Endothelial cell of umbilical vein (primary cell): ENCODE measurements at regions not wholly inside any gene's neighbourhood (a gene's known extent, or its start where the extent isn't known, plus 50 kb on each side); places are given as distances from the start of the nearest gene placed in this dataset.

Experiments
- BruUV-seq: library from RNA; stranded (reverse); fragments of 400-500 nt; replicated peaks from 2 replicates; lab custom pipeline; 2021; lab: Mats Ljungman, UMichigan
- CTCF ChIA-PET: fragments of 300-600, 350-600 bp; sonication (Branson Sonifier 250); formaldehyde crosslinking; loops from one replicate; lab custom pipeline; 2021; ENCODE audit warnings: antibody characterized with exemption, inconsistent platforms; lab: Charles Lee
- POLR2A ChIA-PET: fragments of 300-600, 350-600 bp; sonication (Branson Sonifier 250); formaldehyde crosslinking; loops from one replicate; lab custom pipeline; 2021; ENCODE audit warnings: antibody characterized with exemption, inconsistent platforms; lab: Charles Lee
- DNase-seq: peaks from one replicate; pipeline ENCODE4 v3.0.0-alpha.2; 2011; ENCODE audit warnings: low read depth, low spot score
- FAIRE-seq: peaks from 2 replicates; lab custom pipeline; 2011; peaks lifted over from hg19 to GRCh38; lab: Jason Lieb, UNC
- H2AFZ ChIP-seq: 2 replicates; pipeline ENCODE4 v1.6.0; 2012; ENCODE audit warnings: low read depth, low read length, control low read depth, inconsistent platforms
- H3K27ac ChIP-seq: 2 replicates; pipeline ENCODE4 v1.5.1; 2011; ENCODE audit warnings: low read depth, mild to moderate bottlenecking, control low read depth, low read length, moderate library complexity; ENCODE audit not compliant: insufficient read depth
- H3K27me3 ChIP-seq, 2 experiments: 2 replicates each; pipeline versions ENCODE4 v1.6.0 to v1.6.1; 2011; ENCODE audit warnings: low read length in 2 of 2, mixed read lengths in 1 of 2; ENCODE audit not compliant: control insufficient read depth in 2 of 2, insufficient read depth in 2 of 2
- H3K36me3 ChIP-seq, 2 experiments: 2 replicates in 1 of 2; 3 replicates in 1 of 2; pipeline ENCODE4 v1.5.1; 2011; ENCODE audit warnings: low read length in 2 of 2, mild to moderate bottlenecking in 1 of 2, moderate library complexity in 1 of 2; ENCODE audit not compliant: control insufficient read depth in 2 of 2, insufficient read depth in 2 of 2; ENCODE audit errors: extremely low read depth in 1 of 2
- H3K4me1 ChIP-seq: 3 replicates; pipeline ENCODE4 v1.5.1; 2011; ENCODE audit warnings: mild to moderate bottlenecking, low read length; ENCODE audit not compliant: control insufficient read depth, insufficient read depth; ENCODE audit errors: extremely low read depth
- H3K4me2 ChIP-seq: 2 replicates; pipeline ENCODE4 v1.6.1; 2011; ENCODE audit warnings: low read length, control low read depth, mixed read lengths; ENCODE audit not compliant: insufficient read depth
- H3K4me3 ChIP-seq, 3 experiments: fragments of 200-600 bp in 1 of 3; sonication (generic), shearing (Covaris generic) in 1 of 3; replicated peaks in 1 of 3; 2 replicates each; pipeline ENCODE4 v1.5.1; 2011 to 2016; ENCODE audit warnings: control low read depth in 3 of 3, low read length in 3 of 3, mild to moderate bottlenecking in 2 of 3, inconsistent platforms in 1 of 3, low read depth in 1 of 3, moderate library complexity in 1 of 3; ENCODE audit not compliant: insufficient read depth in 1 of 3
- H3K79me2 ChIP-seq: 2 replicates; pipeline ENCODE4 v1.6.0; 2012; ENCODE audit warnings: low read length, inconsistent platforms; ENCODE audit not compliant: control insufficient read depth, insufficient read depth
- H3K9ac ChIP-seq: replicated peaks from 2 replicates; pipeline ENCODE3; 2011; ENCODE audit warnings: low read length, control low read depth; ENCODE audit not compliant: insufficient read depth; ENCODE audit errors: extremely low read depth
- H3K9me1 ChIP-seq: replicated peaks from 3 replicates; pipeline ENCODE4 v1.6.0; 2011; ENCODE audit warnings: mild to moderate bottlenecking, low read length; ENCODE audit not compliant: control insufficient read depth, insufficient read depth; ENCODE audit errors: extremely low read depth
- H3K9me3 ChIP-seq: replicated peaks from 2 replicates; pipeline ENCODE4 v1.5.1; 2012; ENCODE audit warnings: low read length, inconsistent platforms; ENCODE audit not compliant: control insufficient read depth, insufficient read depth
- H4K20me1 ChIP-seq: replicated peaks from 2 replicates; pipeline ENCODE3; 2011; ENCODE audit warnings: mild to moderate bottlenecking, low read length; ENCODE audit not compliant: control insufficient read depth, insufficient read depth; ENCODE audit errors: extremely low read depth
- EZH2 ChIP-seq: IDR thresholded peaks from 2 replicates; pipeline ENCODE4 v1.6.1; 2012; ENCODE audit warnings: borderline replicate concordance, low read depth, mild to moderate bottlenecking, moderate library complexity, low read length, inconsistent platforms; ENCODE audit not compliant: severe bottlenecking
- FOS ChIP-seq: IDR thresholded peaks from 2 replicates; pipeline ENCODE4 v1.6.1; 2011; ENCODE audit warnings: mild to moderate bottlenecking, low read length, moderate library complexity, borderline replicate concordance; ENCODE audit not compliant: insufficient read depth
- GATA2 ChIP-seq: IDR thresholded peaks from 2 replicates; pipeline ENCODE4 v1.7.0; 2011; ENCODE audit warnings: low read depth, mild to moderate bottlenecking, moderate library complexity, mixed read lengths, low read length; ENCODE audit not compliant: insufficient read length, insufficient read depth
- JUN ChIP-seq: IDR thresholded peaks from 2 replicates; pipeline ENCODE4 v1.6.1; 2011; ENCODE audit warnings: borderline replicate concordance, low read depth; ENCODE audit not compliant: insufficient read length, insufficient read depth
- MYC ChIP-seq: IDR thresholded peaks from one replicate; pipeline ENCODE4 v1.6.1; 2011; ENCODE audit warnings: mild to moderate bottlenecking, low read depth, low read length
- POLR2A ChIP-seq: IDR thresholded peaks from 2 replicates; pipeline ENCODE4 v1.6.1; 2012; ENCODE audit warnings: low read depth, mild to moderate bottlenecking, control low read depth, low read length
- POLR2AphosphoS5 ChIP-seq: IDR thresholded peaks from 2 replicates; pipeline ENCODE4 v1.6.1; 2012; ENCODE audit warnings: low read depth, mild to moderate bottlenecking, control low read depth, low read length, moderate library complexity; ENCODE audit not compliant: insufficient read depth
- dilution Hi-C: fragments of 300-500 bp; cut with MboI; formaldehyde crosslinking; loops from one replicate; pipeline ENCODE4 v1.15.0; 2019; ENCODE audit warnings: low sequenced_read_pairs; ENCODE audit not compliant: extremely low pct_ligation_motif_present
- intact Hi-C: fragments of 100-400 bp; cut with micrococcal nuclease; formaldehyde crosslinking; loops from one replicate; pipeline ENCODE4 v1.10.0; 2022
- TF ChIP-seq, protein P1 (sequence below), 2 donors: IDR thresholded peaks; 1 replicate in 1 of 2; 2 replicates in 1 of 2; pipeline ENCODE4 v1.5.1; 2011; ENCODE audit warnings: low read length in 2 of 2, mild to moderate bottlenecking in 2 of 2, moderate library complexity in 2 of 2, control low read depth in 1 of 2, inconsistent platforms in 1 of 2, low read depth in 1 of 2; ENCODE audit not compliant: insufficient read depth in 1 of 2; ENCODE audit errors: extremely low read depth in 1 of 2
- TF ChIP-seq, protein P2 (sequence below): IDR thresholded peaks from 2 replicates; pipeline ENCODE4 v1.6.1; 2011; ENCODE audit not compliant: insufficient read depth, insufficient read length

DNA sequence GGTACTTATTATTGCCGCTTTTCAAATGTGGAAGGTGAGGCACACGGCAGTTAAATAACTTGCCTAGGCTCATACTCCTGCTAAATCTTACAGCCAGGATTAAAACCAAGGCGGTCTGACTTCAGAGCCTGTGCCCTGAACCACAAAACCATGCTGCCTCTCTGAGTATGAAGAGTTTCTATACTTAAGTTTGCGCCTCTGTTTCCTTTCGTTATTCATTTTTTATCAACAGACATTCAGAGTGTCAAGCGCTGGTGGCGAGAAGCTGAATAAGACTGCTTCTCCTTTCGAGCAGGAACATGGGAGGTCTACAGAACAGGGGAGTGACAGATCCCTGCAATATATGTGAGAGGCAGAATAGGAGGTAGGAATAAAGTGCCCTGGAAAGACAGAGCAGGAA is 96.0 kb upstream of the DUSP10 start:
- no peaks in the 10 kb centered on the region for H3K27me3 ChIP-seq
- POLR2A ChIA-PET = no interaction called here
- BruUV-seq = no TSS peak
- no peaks in the 10 kb centered on the region for H4K20me1 ChIP-seq
- H3K4me2 ChIP-seq = no peak overlapping the region
- CTCF ChIA-PET = no interaction called here
- peaks cover 27% of the 10 kb centered on the region for H3K4me1 ChIP-seq
- no peaks in the 10 kb centered on the region for H3K79me2 ChIP-seq
- H3K27ac ChIP-seq = no peak overlapping the region
- H3K4me3 ChIP-seq = no peak overlapping the region
- H3K36me3 ChIP-seq = no peaks in the 10 kb centered on the region
- H2AFZ ChIP-seq = no peak overlapping the region
- H3K9me1 ChIP-seq = no peaks in the 10 kb centered on the region
- DNase-seq (no peak), FAIRE-seq (no peak)
- no peak overlapping the region for H3K9ac ChIP-seq
- dilution Hi-C loops (no loop called here), intact Hi-C loops (no loop called here)
- no peak for TF ChIP-seq POLR2AphosphoS5
- TF ChIP-seq FOS = no peak
- no peak for TF ChIP-seq JUN
- TF ChIP-seq MYC = no peak
- TF ChIP-seq, protein P1, sequence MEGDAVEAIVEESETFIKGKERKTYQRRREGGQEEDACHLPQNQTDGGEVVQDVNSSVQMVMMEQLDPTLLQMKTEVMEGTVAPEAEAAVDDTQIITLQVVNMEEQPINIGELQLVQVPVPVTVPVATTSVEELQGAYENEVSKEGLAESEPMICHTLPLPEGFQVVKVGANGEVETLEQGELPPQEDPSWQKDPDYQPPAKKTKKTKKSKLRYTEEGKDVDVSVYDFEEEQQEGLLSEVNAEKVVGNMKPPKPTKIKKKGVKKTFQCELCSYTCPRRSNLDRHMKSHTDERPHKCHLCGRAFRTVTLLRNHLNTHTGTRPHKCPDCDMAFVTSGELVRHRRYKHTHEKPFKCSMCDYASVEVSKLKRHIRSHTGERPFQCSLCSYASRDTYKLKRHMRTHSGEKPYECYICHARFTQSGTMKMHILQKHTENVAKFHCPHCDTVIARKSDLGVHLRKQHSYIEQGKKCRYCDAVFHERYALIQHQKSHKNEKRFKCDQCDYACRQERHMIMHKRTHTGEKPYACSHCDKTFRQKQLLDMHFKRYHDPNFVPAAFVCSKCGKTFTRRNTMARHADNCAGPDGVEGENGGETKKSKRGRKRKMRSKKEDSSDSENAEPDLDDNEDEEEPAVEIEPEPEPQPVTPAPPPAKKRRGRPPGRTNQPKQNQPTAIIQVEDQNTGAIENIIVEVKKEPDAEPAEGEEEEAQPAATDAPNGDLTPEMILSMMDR (IDR thresholded peaks at IDR 0.05; ENCODE audit: extremely low read depth in 1 of 2, insufficient read depth in 1 of 2, low read depth in 1 of 2, low read length in 2 of 2) = no peak
- no peak for TF ChIP-seq POLR2A
- TF ChIP-seq, protein P2, sequence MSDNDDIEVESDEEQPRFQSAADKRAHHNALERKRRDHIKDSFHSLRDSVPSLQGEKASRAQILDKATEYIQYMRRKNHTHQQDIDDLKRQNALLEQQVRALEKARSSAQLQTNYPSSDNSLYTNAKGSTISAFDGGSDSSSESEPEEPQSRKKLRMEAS = no peak
- no peak for TF ChIP-seq EZH2
- TF ChIP-seq GATA2 = no peak
- H3K9me3 ChIP-seq = no peaks in the 10 kb centered on the region
